ENCODE measurements at regions not wholly inside any gene's neighbourhood (a gene's known extent, or its start where the extent isn't known, plus 50 kb on each side); places are given as distances from the start of the nearest gene placed in this dataset.

DNA sequence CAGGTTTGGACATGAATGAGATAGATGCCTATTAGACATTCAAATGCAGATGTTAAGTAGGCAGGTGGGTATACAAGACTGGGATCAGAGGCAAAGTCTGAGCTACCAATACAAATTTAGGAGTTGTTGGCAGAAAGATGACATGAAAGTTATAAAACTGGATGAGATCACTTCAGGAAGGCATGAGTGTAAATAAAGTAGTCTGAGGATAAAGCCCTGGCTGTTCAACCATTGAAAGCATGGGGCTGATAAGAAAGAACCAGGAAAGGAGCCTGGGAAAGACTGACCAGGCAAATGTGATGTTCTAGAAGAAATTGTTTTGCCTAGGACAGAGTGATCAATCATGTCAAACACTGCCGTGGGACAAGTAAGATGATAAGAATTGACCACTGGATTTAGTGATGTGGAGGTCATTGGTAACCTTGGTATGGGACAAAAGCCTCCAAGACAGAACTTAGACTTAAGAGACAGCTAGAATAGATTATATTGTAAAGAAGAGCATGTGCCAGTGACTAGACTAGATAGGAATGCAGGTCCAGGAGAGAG is 98.5 kb downstream of the EHF start:
- TF ChIP-seq POLR2A (IDR thresholded peaks at IDR 0.05; ENCODE audit: low read depth, low read length) (no peak), SMC3 (IDR thresholded peaks at IDR 0.05; ENCODE audit: borderline replicate concordance, low read length) (no peak), EZH2 (IDR thresholded peaks at IDR 0.05; ENCODE audit: borderline replicate concordance, control insufficient read depth, low read depth, low read length) (no peak), YBX1 (IDR thresholded peaks at IDR 0.05) (no peak), JUNB (IDR thresholded peaks at IDR 0.05) (no peak), EP300 (IDR thresholded peaks at IDR 0.05; ENCODE audit: borderline replicate concordance in 1 of 2, control insufficient read depth in 1 of 2, low read depth in 2 of 2, low read length in 2 of 2) (no peak), POLR2AphosphoS5 (IDR thresholded peaks at IDR 0.05; ENCODE audit: low read length) (no peak), IRF4 (IDR thresholded peaks at IDR 0.05; ENCODE audit: low read depth, low read length) (no peak), RAD21 (IDR thresholded peaks at IDR 0.05; ENCODE audit: insufficient read depth, low read depth, low read length) (no peak), CREM (IDR thresholded peaks at IDR 0.05; ENCODE audit: low read depth) (no peak), CHD4 (IDR thresholded peaks at IDR 0.05) (no peak)
- TF ChIP-seq, protein P1, sequence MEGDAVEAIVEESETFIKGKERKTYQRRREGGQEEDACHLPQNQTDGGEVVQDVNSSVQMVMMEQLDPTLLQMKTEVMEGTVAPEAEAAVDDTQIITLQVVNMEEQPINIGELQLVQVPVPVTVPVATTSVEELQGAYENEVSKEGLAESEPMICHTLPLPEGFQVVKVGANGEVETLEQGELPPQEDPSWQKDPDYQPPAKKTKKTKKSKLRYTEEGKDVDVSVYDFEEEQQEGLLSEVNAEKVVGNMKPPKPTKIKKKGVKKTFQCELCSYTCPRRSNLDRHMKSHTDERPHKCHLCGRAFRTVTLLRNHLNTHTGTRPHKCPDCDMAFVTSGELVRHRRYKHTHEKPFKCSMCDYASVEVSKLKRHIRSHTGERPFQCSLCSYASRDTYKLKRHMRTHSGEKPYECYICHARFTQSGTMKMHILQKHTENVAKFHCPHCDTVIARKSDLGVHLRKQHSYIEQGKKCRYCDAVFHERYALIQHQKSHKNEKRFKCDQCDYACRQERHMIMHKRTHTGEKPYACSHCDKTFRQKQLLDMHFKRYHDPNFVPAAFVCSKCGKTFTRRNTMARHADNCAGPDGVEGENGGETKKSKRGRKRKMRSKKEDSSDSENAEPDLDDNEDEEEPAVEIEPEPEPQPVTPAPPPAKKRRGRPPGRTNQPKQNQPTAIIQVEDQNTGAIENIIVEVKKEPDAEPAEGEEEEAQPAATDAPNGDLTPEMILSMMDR (IDR thresholded peaks at IDR 0.05 in 2 of 3, conservative IDR thresholded peaks at IDR 0.05 in 1 of 3; ENCODE audit: control insufficient read depth in 2 of 3, extremely low read depth in 1 of 3, insufficient read depth in 1 of 3, low read depth in 3 of 3, low read length in 3 of 3) = no peak

Data from GM12878 (cell line).